Neuronal stem cell (in vitro differentiated cells): ENCODE measurements at regions not wholly inside any gene's neighbourhood (a gene's known extent, or its start where the extent isn't known, plus 50 kb on each side); places are given as distances from the start of the nearest gene placed in this dataset.

Source experiments
- DNase-seq: peaks from one replicate; pipeline ENCODE4 v3.0.0-alpha.2; 2013; ENCODE audit warnings: low spot score
- H2AFZ ChIP-seq: one replicate; pipeline ENCODE4 v1.6.1; 2013; ENCODE audit warnings: mild to moderate bottlenecking, low read length, inconsistent platforms
- H2AK5ac ChIP-seq: 2 replicates; pipeline ENCODE4 v1.6.1; 2013; ENCODE audit warnings: low read depth, mild to moderate bottlenecking, inconsistent platforms, low read length, moderate library complexity, mixed read lengths
- H2BK120ac ChIP-seq: 2 replicates; pipeline ENCODE4 v1.6.1; 2013; ENCODE audit warnings: low read depth, mild to moderate bottlenecking, inconsistent platforms, low read length, moderate library complexity, mixed read lengths
- H2BK12ac ChIP-seq: one replicate; pipeline ENCODE4 v1.6.1; 2013; ENCODE audit warnings: low read length, inconsistent platforms
- H2BK15ac ChIP-seq: 2 replicates; pipeline ENCODE4 v1.6.1; 2013; ENCODE audit warnings: mild to moderate bottlenecking, low read length, inconsistent platforms, mixed read lengths
- H2BK5ac ChIP-seq: one replicate; pipeline ENCODE4 v1.6.1; 2013; ENCODE audit warnings: inconsistent platforms, mild to moderate bottlenecking, low read length, moderate library complexity
- H3K14ac ChIP-seq: one replicate; pipeline ENCODE4 v1.6.1; 2013; ENCODE audit warnings: low read length, inconsistent platforms
- H3K18ac ChIP-seq: 2 replicates; pipeline ENCODE4 v1.6.1; 2013; ENCODE audit warnings: low read length, inconsistent platforms
- H3K23ac ChIP-seq: 2 replicates; pipeline ENCODE4 v1.6.1; 2013; ENCODE audit warnings: low read depth, mild to moderate bottlenecking, mixed read lengths, low read length, inconsistent platforms; ENCODE audit not compliant: poor library complexity
- H3K27ac ChIP-seq: replicated peaks from 3 replicates; pipeline ENCODE4 v1.5.1; 2013; ENCODE audit warnings: low read length, inconsistent platforms
- H3K27me3 ChIP-seq, 3 experiments: 2 replicates each; pipeline ENCODE4 v1.6.1; 2013; ENCODE audit warnings: low read length in 3 of 3, mild to moderate bottlenecking in 2 of 3, inconsistent platforms in 1 of 3, low read depth in 1 of 3, mixed read lengths in 1 of 3, moderate library complexity in 1 of 3; ENCODE audit not compliant: control insufficient read depth in 3 of 3, insufficient read depth in 3 of 3
- H3K36me3 ChIP-seq, 2 donors: replicated peaks in 1 of 2; 2 replicates each; pipeline ENCODE4 v1.6.1; 2013; ENCODE audit warnings: low read length in 2 of 2; ENCODE audit not compliant: control insufficient read depth in 2 of 2, insufficient read depth in 2 of 2
- H3K4ac ChIP-seq: 2 replicates; pipeline ENCODE4 v1.6.1; 2013; ENCODE audit warnings: inconsistent platforms, mild to moderate bottlenecking, low read length, moderate library complexity
- H3K4me1 ChIP-seq, 2 donors: 1 replicate in 1 of 2; 2 replicates in 1 of 2; pipeline ENCODE4 v1.6.1; 2013; ENCODE audit warnings: low read length in 2 of 2, low read depth in 1 of 2; ENCODE audit not compliant: control insufficient read depth in 2 of 2, insufficient read depth in 1 of 2
- H3K4me2 ChIP-seq: one replicate; pipeline ENCODE4 v1.6.1; 2013; ENCODE audit warnings: mild to moderate bottlenecking, low read length, inconsistent platforms; ENCODE audit not compliant: insufficient read depth, poor library complexity, severe bottlenecking
- H3K4me3 ChIP-seq, 2 donors: 2 replicates each; pipeline ENCODE4 v1.5.1; 2013; ENCODE audit warnings: low read length in 2 of 2, mild to moderate bottlenecking in 2 of 2, inconsistent platforms in 1 of 2, moderate library complexity in 1 of 2
- H3K79me1 ChIP-seq: one replicate; pipeline ENCODE4 v1.6.1; 2013; ENCODE audit warnings: low read depth, mild to moderate bottlenecking, inconsistent platforms, low read length, moderate library complexity
- H3K9ac ChIP-seq: one replicate; pipeline ENCODE4 v1.6.1; 2013; ENCODE audit warnings: mild to moderate bottlenecking, low read depth, low read length, inconsistent platforms; ENCODE audit not compliant: poor library complexity
- H3K9me3 ChIP-seq, 2 donors: replicated peaks in 1 of 2; 2 replicates each; pipeline versions ENCODE3 to v1.6.1; 2013; ENCODE audit warnings: low read length in 2 of 2, mild to moderate bottlenecking in 2 of 2, inconsistent platforms in 1 of 2, low read depth in 1 of 2, mixed read lengths in 1 of 2, moderate library complexity in 1 of 2; ENCODE audit not compliant: control insufficient read depth in 2 of 2, insufficient read depth in 1 of 2
- H4K8ac ChIP-seq: one replicate; pipeline ENCODE4 v1.6.1; 2013; ENCODE audit warnings: low read depth, mild to moderate bottlenecking, inconsistent platforms, low read length, moderate library complexity
- H4K91ac ChIP-seq: one replicate; pipeline ENCODE4 v1.6.1; 2013; ENCODE audit warnings: low read length, low read depth, mild to moderate bottlenecking, inconsistent platforms; ENCODE audit not compliant: poor library complexity
- WGBS, 2 donors: extraction: QIAGEN DNeasy Blood & Tissue Kit; methylation state at CpG; one replicate each; pipeline ENCODE4 v1.1.7; 2013; ENCODE audit warnings: missing lambda C conversion rate in 2 of 2, mixed read lengths in 1 of 2; ENCODE audit not compliant: insufficient read length in 2 of 2, insufficient replicate concordance in 1 of 2; ENCODE audit errors: extremely low coverage in 2 of 2; 5-methylcytosine and 5-hydroxymethylcytosine counted together

DNA sequence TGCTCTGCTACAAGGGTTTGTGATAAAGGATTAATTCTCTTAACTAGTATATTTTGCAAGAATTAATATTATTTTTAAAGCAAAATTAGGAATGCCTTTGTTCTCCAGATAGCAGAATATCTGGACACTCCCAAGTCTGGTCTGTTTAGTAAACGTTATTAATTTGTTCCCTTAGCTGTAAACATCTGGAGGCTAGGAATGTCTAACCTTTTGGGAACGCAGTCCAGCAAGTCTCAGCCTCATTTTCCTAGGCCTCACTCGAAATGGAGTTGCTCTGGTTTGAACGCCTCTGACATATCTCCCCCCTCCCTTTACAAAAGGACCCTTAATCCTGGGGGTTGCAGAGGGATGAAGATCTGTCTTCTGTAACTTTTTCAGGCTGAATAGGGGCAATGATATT, 59.3 kb upstream of the WNT7A start:
- Histone ChIP-seq H3K23ac (no peak overlapping the region), H3K27me3 (no peaks in the 10 kb centered on the region), H3K9ac (no peak overlapping the region), H2BK15ac (no peak overlapping the region), H2AFZ (no peak overlapping the region), H3K9me3 (peaks cover 0 to 9% of the 10 kb centered on the region in 2 donors), H4K91ac (no peak overlapping the region), H3K18ac (no peak overlapping the region), H3K79me1 (no peaks in the 10 kb centered on the region), H3K4me2 (no peak overlapping the region), H3K36me3 (no peaks in the 10 kb centered on the region), H3K4me3 (no peak overlapping the region), H2BK12ac (no peak overlapping the region), H3K27ac (no peak overlapping the region), H4K8ac (no peak overlapping the region), H2BK120ac (no peak overlapping the region), H2AK5ac (no peak overlapping the region), H3K4ac (no peak overlapping the region), H3K4me1 (no peaks in the 10 kb centered on the region), H3K14ac (no peak overlapping the region), H2BK5ac (no peak overlapping the region)
- no CpG with 5 or more reads among the region's 4 CpGs for WGBS, 2 donors
- DNase-seq = no peak

DNA sequence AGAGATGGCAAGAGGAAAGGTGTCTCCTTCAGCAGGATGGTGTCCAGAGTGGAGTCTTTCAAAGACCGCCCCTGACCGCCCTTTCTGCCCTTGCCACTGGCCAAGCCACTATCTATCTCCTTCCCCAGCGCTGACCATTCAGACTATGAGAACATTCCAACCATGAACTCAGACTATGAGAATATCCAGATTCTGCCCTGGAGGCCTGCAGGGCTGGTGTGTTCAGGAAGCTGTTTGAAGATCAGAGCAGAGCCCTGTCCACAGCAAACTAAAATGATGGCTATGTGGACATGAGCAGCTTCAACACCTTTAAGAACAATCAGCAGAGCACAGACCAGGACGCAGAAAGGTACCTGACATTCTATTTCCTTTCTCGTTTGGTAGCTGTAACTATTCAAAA, 57.3 kb upstream of the WNT7A start:
- Histone ChIP-seq H4K8ac (no peak overlapping the region), H3K23ac (no peak overlapping the region), H3K18ac (no peak overlapping the region), H3K14ac (no peak overlapping the region), H3K4ac (no peak overlapping the region), H3K9ac (no peak overlapping the region), H2BK15ac (no peak overlapping the region), H3K27ac (no peak overlapping the region), H2AK5ac (no peak overlapping the region), H3K4me3 (peak overlapping the region in 1 of 2 donors; percentile 63), H3K36me3 (no peaks in the 10 kb centered on the region), H2BK12ac (no peak overlapping the region), H2AFZ (no peak overlapping the region), H3K4me2 (no peak overlapping the region), H3K9me3 (peaks cover 0 to 9% of the 10 kb centered on the region in 2 donors), H3K4me1 (no peaks in the 10 kb centered on the region), H4K91ac (no peak overlapping the region), H2BK5ac (no peak overlapping the region), H3K27me3 (no peaks in the 10 kb centered on the region), H2BK120ac (no peak overlapping the region), H3K79me1 (no peaks in the 10 kb centered on the region)
- no CpG with 5 or more reads among the region's 5 CpGs for WGBS, 2 donors
- no peak for DNase-seq

- no peaks in the 10 kb centered on the region for H3K4me1 ChIP-seq
- H3K9ac ChIP-seq = no peak overlapping the region
- no peaks in the 10 kb centered on the region for H3K27me3 ChIP-seq
- WGBS, 2 donors = no CpG with 5 or more reads among the region's 7 CpGs
- peaks cover 0 to 16% of the 10 kb centered on the region in 2 donors for H3K9me3 ChIP-seq
- DNase-seq = no peak
- no peak overlapping the region for H2BK12ac ChIP-seq
- peak overlapping the region in 1 of 2 donors; percentile 51 for H3K4me3 ChIP-seq
- H3K36me3 ChIP-seq = no peaks in the 10 kb centered on the region
- H2AFZ ChIP-seq = no peak overlapping the region
- H3K4ac ChIP-seq = no peak overlapping the region
- H3K18ac ChIP-seq = peak overlapping the region; percentile 28
- no peak overlapping the region for H2BK5ac ChIP-seq
- no peak overlapping the region for H3K4me2 ChIP-seq
- H3K79me1 ChIP-seq = no peaks in the 10 kb centered on the region
- H2BK120ac ChIP-seq = no peak overlapping the region
- no peak overlapping the region for H3K27ac ChIP-seq
- no peak overlapping the region for H2BK15ac ChIP-seq
- no peak overlapping the region for H2AK5ac ChIP-seq
- H4K91ac ChIP-seq = no peak overlapping the region
- H3K23ac ChIP-seq = peak overlapping the region; percentile 91
- peak overlapping the region; percentile 8 for H3K14ac ChIP-seq
- H4K8ac ChIP-seq = peak overlapping the region; percentile 43
These were observed 55.7 kb upstream of the WNT7A start for GRCh38 chr3:13935494-13936094.

DNA sequence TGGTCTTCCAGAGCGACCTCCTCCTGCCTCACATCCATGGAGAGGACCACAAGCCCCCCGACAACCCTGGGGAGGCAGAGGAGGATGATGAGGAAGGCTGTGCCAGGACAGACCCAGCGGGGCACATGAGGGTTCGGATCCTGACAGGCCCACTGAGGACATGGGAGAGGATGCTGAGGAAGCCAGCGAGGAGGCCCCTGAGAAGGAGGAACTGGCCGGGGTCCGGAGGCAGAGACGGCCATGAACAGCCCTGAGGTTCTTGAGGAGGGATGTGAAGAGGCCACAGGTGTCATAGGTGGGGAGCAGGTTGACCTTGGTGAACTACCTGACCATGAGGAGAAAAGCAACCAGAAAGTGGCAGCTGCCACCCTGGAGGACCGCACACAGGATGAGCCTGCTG, 54.9 kb upstream of the WNT7A start:
- H3K9ac ChIP-seq = no peak overlapping the region
- no peak overlapping the region for H2BK120ac ChIP-seq
- no peak overlapping the region for H3K4me3 ChIP-seq
- no peak overlapping the region for H2BK5ac ChIP-seq
- H4K91ac ChIP-seq = no peak overlapping the region
- peak overlapping the region; percentile 28 for H2AK5ac ChIP-seq
- H4K8ac ChIP-seq = no peak overlapping the region
- no peak overlapping the region for H3K27ac ChIP-seq
- H2AFZ ChIP-seq = no peak overlapping the region
- no peaks in the 10 kb centered on the region for H3K36me3 ChIP-seq
- H3K23ac ChIP-seq = no peak overlapping the region
- no peak overlapping the region for H3K14ac ChIP-seq
- H3K9me3 ChIP-seq = peaks cover 0 to 16% of the 10 kb centered on the region in 2 donors
- H3K4ac ChIP-seq = no peak overlapping the region
- H3K79me1 ChIP-seq = no peaks in the 10 kb centered on the region
- H2BK15ac ChIP-seq = no peak overlapping the region
- H2BK12ac ChIP-seq = no peak overlapping the region
- no peaks in the 10 kb centered on the region for H3K27me3 ChIP-seq
- WGBS, 2 donors = no CpG with 5 or more reads among the region's 9 CpGs
- DNase-seq = no peak
- no peaks in the 10 kb centered on the region for H3K4me1 ChIP-seq
- no peak overlapping the region for H3K18ac ChIP-seq
- H3K4me2 ChIP-seq = no peak overlapping the region
